GM12878 (cell line): ENCODE measurements at regions not wholly inside any gene's neighbourhood (a gene's known extent, or its start where the extent isn't known, plus 50 kb on each side); places are given as distances from the start of the nearest gene placed in this dataset.

Experiments used
- ATAC-seq: fragments of 200-7000 bp; cut with Tn5 transposase; 3 replicates; pipeline ENCODE4 v1.9.1; 2020; ENCODE audit warnings: mild to moderate bottlenecking, moderate library complexity
- BruUV-seq: library from RNA; stranded (reverse); fragments of 400-500 nt; replicated peaks from 2 replicates; lab custom pipeline; 2021; lab: Mats Ljungman, UMichigan
- CTCF ChIA-PET: fragments of 300-600 bp; sonication (Branson Sonifier 250); formaldehyde crosslinking; extraction: SDS; loops from one replicate; lab custom pipeline; 2021; ENCODE audit warnings: inconsistent platforms; lab: Yijun Ruan, JAX
- POLR2A ChIA-PET: fragments of 350-600 bp; formaldehyde crosslinking; extraction: SDS; loops from one replicate; lab custom pipeline; 2021; ENCODE audit warnings: inconsistent platforms; lab: Charles Lee
- RAD21 ChIA-PET: fragments of 300-600 bp; sonication (Branson Sonifier 250); formaldehyde crosslinking; loops from one replicate; lab custom pipeline; 2023; ENCODE audit warnings: antibody characterized with exemption; ENCODE audit not compliant: unreplicated experiment; lab: Charles Lee
- SMC1A ChIA-PET: fragments of 300-600 bp; sonication (Branson Sonifier 250); formaldehyde crosslinking; loops from one replicate; lab custom pipeline; 2023; ENCODE audit not compliant: unreplicated experiment, uncharacterized antibody; lab: Charles Lee
- DNase-seq: peaks from one replicate; pipeline ENCODE4 v3.0.0-alpha.2; 2011; ENCODE audit warnings: low read depth, low spot score
- FAIRE-seq: peaks from 3 replicates; lab custom pipeline; 2011; peaks lifted over from hg19 to GRCh38; lab: Jason Lieb, UNC
- H2AFZ ChIP-seq: 2 replicates; pipeline ENCODE4 v1.6.0; 2011; ENCODE audit warnings: low read depth, low read length, control low read depth; ENCODE audit not compliant: control insufficient read depth
- H3K27ac ChIP-seq: 2 replicates; pipeline ENCODE4 v1.5.1; 2011; ENCODE audit warnings: control low read depth; ENCODE audit not compliant: control insufficient read depth, insufficient read depth
- H3K27me3 ChIP-seq, 2 experiments: replicated peaks in 1 of 2; 2 replicates each; pipeline versions ENCODE4 v1.6.0 to v1.6.1; 2011; ENCODE audit warnings: low read length in 1 of 2; ENCODE audit not compliant: control insufficient read depth in 2 of 2, insufficient read depth in 2 of 2
- H3K36me3 ChIP-seq, 2 experiments: 2 replicates each; pipeline ENCODE4 v1.5.1; 2011; ENCODE audit warnings: low read length in 1 of 2; ENCODE audit not compliant: control insufficient read depth in 2 of 2, insufficient read depth in 2 of 2
- H3K4me1 ChIP-seq: 2 replicates; pipeline ENCODE4 v1.6.1; 2011; ENCODE audit warnings: mild to moderate bottlenecking, low read length, moderate library complexity, mixed read lengths; ENCODE audit not compliant: control insufficient read depth, insufficient read depth
- H3K4me2 ChIP-seq: 2 replicates; pipeline ENCODE4 v1.6.0; 2011; ENCODE audit warnings: control low read depth; ENCODE audit not compliant: control insufficient read depth, insufficient read depth
- H3K4me3 ChIP-seq: fragments of 200-600 bp; sonication (generic); 2 replicates; pipeline ENCODE4 v1.5.1; 2016
- H3K79me2 ChIP-seq: 2 replicates; pipeline ENCODE4 v1.6.0; 2011; ENCODE audit warnings: low read length; ENCODE audit not compliant: control insufficient read depth, insufficient read depth
- H3K9ac ChIP-seq: 2 replicates; pipeline ENCODE4 v1.8.0; 2011; ENCODE audit warnings: low read length, control low read depth, mixed read lengths; ENCODE audit not compliant: control insufficient read depth, insufficient read depth
- H3K9me3 ChIP-seq: replicated peaks from 3 replicates; pipeline ENCODE4 v1.5.1; 2011; ENCODE audit warnings: mild to moderate bottlenecking, low read length; ENCODE audit not compliant: control insufficient read depth, insufficient read depth
- H4K20me1 ChIP-seq: 2 replicates; pipeline ENCODE4 v1.6.0; 2011; ENCODE audit not compliant: control insufficient read depth, insufficient read depth
- CEBPZ ChIP-seq: fragments of 150-350 bp; IDR thresholded peaks from 2 replicates; pipeline ENCODE4 v1.6.1; 2016; ENCODE audit warnings: low read depth, low read length
- CHD1 ChIP-seq: IDR thresholded peaks from 2 replicates; pipeline ENCODE4 v1.6.1; 2012; ENCODE audit warnings: low read depth, low read length, improper control_type of control experiment
- CREB1 ChIP-seq: IDR thresholded peaks from 2 replicates; pipeline ENCODE4 v1.6.1; 2012; ENCODE audit warnings: low read depth, mild to moderate bottlenecking, inconsistent platforms
- HDGF ChIP-seq: fragments of 450-650 bp; IDR thresholded peaks from 2 replicates; pipeline ENCODE4 v1.6.1; 2016; ENCODE audit warnings: antibody characterized with exemption
- IKZF1 ChIP-seq: fragments of 450-650 bp; conservative IDR thresholded peaks from 2 replicates; pipeline ENCODE4 v1.6.1; 2017; ENCODE audit warnings: antibody characterized with exemption, mild to moderate bottlenecking
- MAX ChIP-seq: IDR thresholded peaks from 2 replicates; pipeline ENCODE4 v1.6.1; 2012; ENCODE audit warnings: low read depth, low read length, improper control_type of control experiment
- MEF2B ChIP-seq: fragments of 450-650 bp; IDR thresholded peaks from 2 replicates; pipeline ENCODE4 v1.6.1; 2018; ENCODE audit warnings: mild to moderate bottlenecking, moderate library complexity; ENCODE audit not compliant: partially characterized antibody, poor library complexity, severe bottlenecking
- MTA2 ChIP-seq: fragments of 450-650 bp; IDR thresholded peaks from 2 replicates; pipeline ENCODE4 v1.6.1; 2016; ENCODE audit warnings: low read depth, mild to moderate bottlenecking, moderate library complexity
- POLR2AphosphoS2 ChIP-seq: IDR thresholded peaks from 2 replicates; pipeline ENCODE4 v1.6.1; 2011; ENCODE audit warnings: low read depth, mild to moderate bottlenecking, low read length, improper control_type of control experiment, moderate library complexity
- SMAD5 ChIP-seq: IDR thresholded peaks from 2 replicates; pipeline ENCODE4 v1.6.1; 2016; ENCODE audit warnings: antibody characterized with exemption, low read depth
- SMC3 ChIP-seq: IDR thresholded peaks from 2 replicates; pipeline ENCODE4 v1.6.1; 2011; ENCODE audit warnings: low read length, improper control_type of control experiment, borderline replicate concordance
- SPI1 ChIP-seq: IDR thresholded peaks from 2 replicates; pipeline ENCODE4 v1.6.1; 2011; ENCODE audit warnings: low read depth, mild to moderate bottlenecking, low read length, moderate library complexity, borderline replicate concordance; ENCODE audit not compliant: insufficient read depth
- STAT1 ChIP-seq: fragments of 450-650 bp; conservative IDR thresholded peaks from 2 replicates; pipeline ENCODE4 v1.6.1; 2014; ENCODE audit warnings: antibody characterized with exemption, mild to moderate bottlenecking
- ZBED1 ChIP-seq: IDR thresholded peaks from 2 replicates; pipeline ENCODE4 v1.6.1; 2016; ENCODE audit warnings: borderline replicate concordance
- WGBS: methylation state at CpG from one replicate; pipeline ENCODE4 v1.1.6; 2016; ENCODE audit warnings: low lambda C conversion rate; ENCODE audit not compliant: insufficient replicate concordance, insufficient coverage; ENCODE audit errors: missing lambda C conversion rate; 5-methylcytosine and 5-hydroxymethylcytosine counted together
- in situ Hi-C: fragments of 300-500 bp; cut with MboI; formaldehyde crosslinking; loops from 9 replicates; pipeline ENCODE4 v1.14.3; 2018; ENCODE audit warnings: mixed read lengths
- intact Hi-C: fragments of 100-400 bp; cut with micrococcal nuclease; formaldehyde crosslinking; loops from one replicate; pipeline ENCODE4 v1.14.2; 2022; ENCODE audit not compliant: unreplicated experiment
- TF ChIP-seq, protein P1 (sequence below): IDR thresholded peaks from 2 replicates; pipeline ENCODE4 v1.6.1; 2011; ENCODE audit warnings: borderline replicate concordance, low read depth, mild to moderate bottlenecking, moderate library complexity, low read length; ENCODE audit not compliant: insufficient read depth, poor library complexity, severe bottlenecking

- TF ChIP-seq, protein P1, sequence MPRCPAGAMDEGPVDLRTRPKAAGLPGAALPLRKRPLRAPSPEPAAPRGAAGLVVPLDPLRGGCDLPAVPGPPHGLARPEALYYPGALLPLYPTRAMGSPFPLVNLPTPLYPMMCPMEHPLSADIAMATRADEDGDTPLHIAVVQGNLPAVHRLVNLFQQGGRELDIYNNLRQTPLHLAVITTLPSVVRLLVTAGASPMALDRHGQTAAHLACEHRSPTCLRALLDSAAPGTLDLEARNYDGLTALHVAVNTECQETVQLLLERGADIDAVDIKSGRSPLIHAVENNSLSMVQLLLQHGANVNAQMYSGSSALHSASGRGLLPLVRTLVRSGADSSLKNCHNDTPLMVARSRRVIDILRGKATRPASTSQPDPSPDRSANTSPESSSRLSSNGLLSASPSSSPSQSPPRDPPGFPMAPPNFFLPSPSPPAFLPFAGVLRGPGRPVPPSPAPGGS: no peak
- TF ChIP-seq CEBPZ (no peak), HDGF (no peak), STAT1 (no peak), IKZF1 (no peak), CHD1 (no peak), CREB1 (no peak), POLR2AphosphoS2 (no peak), SMAD5 (no peak), MAX (no peak), SPI1 (no peak), MTA2 (no peak), MEF2B (no peak), SMC3 (no peak), ZBED1 (no peak)
- intact Hi-C loops: no loop called here
These were observed 137.3 kb upstream of the GOLIM4 start for GRCh38 chr3:168233001-168233400.

More at GRCh38 chr3:168233001-168233400, 137.3 kb upstream of the GOLIM4 start:
- H3K4me1 ChIP-seq: no peaks in the 10 kb centered on the region
- ChIA-PET SMC1A (interaction anchor here (0.7 to 1.2 kb wide), 2 partner anchors 8 to 11 kb away, joined by 3 to 4 read pairs; no protein-coding TSS in a partner anchor), POLR2A (no interaction called here), CTCF (no interaction called here), RAD21 (no interaction called here)
- no peak for ATAC-seq
- no peaks in the 10 kb centered on the region for H4K20me1 ChIP-seq
- H3K9me3 ChIP-seq: no peaks in the 10 kb centered on the region
- H3K4me2 ChIP-seq: no peak overlapping the region
- no peak for FAIRE-seq
- H3K9ac ChIP-seq: no peak overlapping the region
- H3K36me3 ChIP-seq: no peaks in the 10 kb centered on the region
- H3K79me2 ChIP-seq: no peaks in the 10 kb centered on the region
- H3K27me3 ChIP-seq: no peaks in the 10 kb centered on the region
- WGBS: 80% methylated on average over 1 of the region's 1 CpG
- in situ Hi-C loops: no loop called here
- no peak overlapping the region for H3K4me3 ChIP-seq
- H2AFZ ChIP-seq: no peak overlapping the region
- no peak for DNase-seq
- no TSS peak for BruUV-seq
- no peak overlapping the region for H3K27ac ChIP-seq
